Neural cell (in vitro differentiated cells): ENCODE measurements at regions not wholly inside any gene's neighbourhood (a gene's known extent, or its start where the extent isn't known, plus 50 kb on each side); places are given as distances from the start of the nearest gene placed in this dataset.

Experiments used
- H2AFZ ChIP-seq: fragments of 200-600, 300-800 bp; sonication (generic), shearing (Covaris generic); 2 replicates; pipeline ENCODE4 v1.6.0; 2014; ENCODE audit warnings: low read depth, mild to moderate bottlenecking, antibody characterized with exemption, low read length, moderate library complexity
- H3F3A ChIP-seq: fragments of 200-600 bp; shearing (Covaris generic); 2 replicates; pipeline ENCODE4 v1.6.1; 2016; ENCODE audit warnings: mild to moderate bottlenecking, moderate library complexity, mixed read lengths, antibody characterized with exemption, low read length; ENCODE audit not compliant: insufficient read depth, poor library complexity, severe bottlenecking
- H3K27ac ChIP-seq: fragments of 200-600, 300-800 bp; sonication (generic), shearing (Covaris generic); 2 replicates; pipeline ENCODE4 v1.5.1; 2014; ENCODE audit warnings: mild to moderate bottlenecking, low read length, moderate library complexity
- H3K27me3 ChIP-seq: fragments of 300-800, 200-600 bp; sonication (generic), shearing (Covaris generic); 2 replicates; pipeline ENCODE4 v1.6.0; 2014; ENCODE audit warnings: mild to moderate bottlenecking, low read depth, low read length, moderate library complexity; ENCODE audit not compliant: insufficient read depth
- H3K36me3 ChIP-seq: fragments of 300-800, 200-600 bp; sonication (generic), shearing (Covaris generic); 2 replicates; pipeline ENCODE4 v1.5.1; 2014; ENCODE audit warnings: mild to moderate bottlenecking, antibody characterized with exemption, low read length, moderate library complexity; ENCODE audit not compliant: insufficient read depth
- H3K4me2 ChIP-seq: fragments of 300-800, 200-600 bp; sonication (generic), shearing (Covaris generic); 2 replicates; pipeline ENCODE4 v1.6.0; 2014; ENCODE audit warnings: mild to moderate bottlenecking, low read length
- H3K4me3 ChIP-seq: fragments of 300-800, 200-600 bp; sonication (generic), shearing (Covaris generic); 2 replicates; pipeline ENCODE4 v1.5.1; 2014; ENCODE audit warnings: mild to moderate bottlenecking, low read length, moderate library complexity
- H3K79me2 ChIP-seq: fragments of 200-600 bp; shearing (Covaris generic); replicated peaks from 2 replicates; pipeline ENCODE4 v1.6.0; 2014; ENCODE audit warnings: mild to moderate bottlenecking, low read length, moderate library complexity; ENCODE audit not compliant: insufficient read depth
- H3K9ac ChIP-seq: fragments of 300-800, 200-600 bp; sonication (generic), shearing (Covaris generic); 2 replicates; pipeline ENCODE4 v1.6.1; 2016; ENCODE audit warnings: mild to moderate bottlenecking, low read length, mixed read lengths
- H3K9me2 ChIP-seq: fragments of 200-600 bp; shearing (Covaris generic); 2 replicates; pipeline ENCODE4 v1.6.1; 2016; ENCODE audit warnings: mild to moderate bottlenecking, low read length, mixed read lengths; ENCODE audit not compliant: insufficient read depth
- H3K9me3 ChIP-seq: fragments of 200-600, 300-800 bp; sonication (generic), shearing (Covaris generic); 2 replicates; pipeline ENCODE4 v1.6.1; 2016; ENCODE audit warnings: mild to moderate bottlenecking, mixed run types, low read length, moderate library complexity, mixed read lengths
- H4K20me1 ChIP-seq: fragments of 200-600 bp; shearing (Covaris generic); 2 replicates; pipeline ENCODE4 v1.6.1; 2016; ENCODE audit warnings: mild to moderate bottlenecking, mixed run types; ENCODE audit not compliant: insufficient read depth
- CTCF ChIP-seq: fragments of 450-650 bp; IDR thresholded peaks from 2 replicates; pipeline ENCODE4 v1.5.1; 2014; ENCODE audit warnings: antibody characterized with exemption, mild to moderate bottlenecking, moderate library complexity; ENCODE audit not compliant: poor library complexity, severe bottlenecking
- EP300 ChIP-seq: fragments of 450-650 bp; conservative IDR thresholded peaks from 2 replicates; pipeline ENCODE4 v1.6.1; 2014; ENCODE audit warnings: antibody characterized with exemption, mild to moderate bottlenecking, moderate library complexity; ENCODE audit not compliant: poor library complexity, severe bottlenecking
- EZH2 ChIP-seq: fragments of 200-600, 300-800 bp; shearing (Covaris generic), sonication (generic); IDR thresholded peaks from 2 replicates; pipeline ENCODE4 v1.6.1; 2014; ENCODE audit warnings: antibody characterized with exemption, low read length, borderline replicate concordance, mild to moderate bottlenecking; ENCODE audit not compliant: insufficient read depth, poor library complexity, severe bottlenecking
- MXI1 ChIP-seq: fragments of 450-650 bp; conservative IDR thresholded peaks from 2 replicates; pipeline ENCODE4 v1.6.1; 2014; ENCODE audit warnings: antibody characterized with exemption, mild to moderate bottlenecking; ENCODE audit not compliant: poor library complexity, severe bottlenecking
- POLR2AphosphoS5 ChIP-seq: IDR thresholded peaks from 2 replicates; pipeline ENCODE4 v1.6.1; 2012
- RAD21 ChIP-seq: fragments of 450-650 bp; conservative IDR thresholded peaks from 2 replicates; pipeline ENCODE4 v1.6.1; 2014; ENCODE audit warnings: antibody characterized with exemption, mild to moderate bottlenecking, moderate library complexity
- SMC3 ChIP-seq: fragments of 450-650 bp; conservative IDR thresholded peaks from 2 replicates; pipeline ENCODE4 v1.6.1; 2014; ENCODE audit warnings: antibody characterized with exemption, mild to moderate bottlenecking, moderate library complexity; ENCODE audit not compliant: poor library complexity
- TAF1 ChIP-seq: IDR thresholded peaks from 2 replicates; pipeline ENCODE4 v1.6.1; 2012; ENCODE audit warnings: low read depth
- TF ChIP-seq, protein P1 (sequence below): IDR thresholded peaks from 2 replicates; pipeline ENCODE4 v1.6.1; 2012; ENCODE audit warnings: borderline replicate concordance

DNA sequence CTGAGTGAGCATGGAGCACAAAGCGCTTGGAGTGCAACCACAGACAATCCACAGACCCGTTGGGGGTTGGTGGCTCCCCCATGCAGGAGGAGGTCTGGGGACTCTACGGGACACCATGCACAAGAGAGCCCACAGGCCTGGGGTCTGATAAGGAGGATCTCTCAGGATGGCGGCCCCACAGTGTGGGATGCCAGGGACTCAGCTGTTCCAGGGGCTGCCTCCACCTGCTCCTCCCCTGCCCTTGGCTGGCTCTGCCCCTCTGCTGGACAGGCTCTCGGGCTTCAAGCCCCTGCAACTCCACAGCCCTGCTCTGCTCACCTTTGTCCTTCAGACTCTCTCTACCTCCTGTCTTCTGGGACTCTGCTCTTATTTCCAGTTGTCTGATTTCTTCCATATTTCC lies 184.5 kb upstream of the CHRNA7 start:
- no peak for TF ChIP-seq MXI1
- Histone ChIP-seq H3K27ac (no peak overlapping the region), H3K9me2 (no peaks in the 10 kb centered on the region), H4K20me1 (no peaks in the 10 kb centered on the region), H3K9ac (no peak overlapping the region), H3K4me2 (no peak overlapping the region), H3K27me3 (no peaks in the 10 kb centered on the region), H3K79me2 (no peaks in the 10 kb centered on the region), H3K9me3 (peaks cover 3% of the 10 kb centered on the region), H3K4me3 (no peak overlapping the region), H3K36me3 (no peaks in the 10 kb centered on the region), H2AFZ (no peak overlapping the region), H3F3A (no peaks in the 10 kb centered on the region)

GRCh38 chr15:31847961-31848360 lies 182.4 kb upstream of the CHRNA7 start:
- no peaks in the 10 kb centered on the region for H3K36me3 ChIP-seq
- H4K20me1 ChIP-seq = no peaks in the 10 kb centered on the region
- H3K4me2 ChIP-seq = no peak overlapping the region
- no peaks in the 10 kb centered on the region for H3F3A ChIP-seq
- H3K79me2 ChIP-seq = no peaks in the 10 kb centered on the region
- no peaks in the 10 kb centered on the region for H3K9me2 ChIP-seq
- no peak overlapping the region for H3K9ac ChIP-seq
- H3K4me3 ChIP-seq = no peak overlapping the region
- H2AFZ ChIP-seq = no peak overlapping the region
- peaks cover 3% of the 10 kb centered on the region for H3K9me3 ChIP-seq
- H3K27ac ChIP-seq = no peak overlapping the region
- H3K27me3 ChIP-seq = no peaks in the 10 kb centered on the region
- no peak for TF ChIP-seq EP300
- no peak for TF ChIP-seq TAF1
- no peak for TF ChIP-seq POLR2AphosphoS5
- no peak for TF ChIP-seq RAD21
- TF ChIP-seq SMC3 = no peak
- no peak for TF ChIP-seq MXI1
- TF ChIP-seq EZH2 = no peak
- TF ChIP-seq CTCF = no peak
- TF ChIP-seq, protein P1, sequence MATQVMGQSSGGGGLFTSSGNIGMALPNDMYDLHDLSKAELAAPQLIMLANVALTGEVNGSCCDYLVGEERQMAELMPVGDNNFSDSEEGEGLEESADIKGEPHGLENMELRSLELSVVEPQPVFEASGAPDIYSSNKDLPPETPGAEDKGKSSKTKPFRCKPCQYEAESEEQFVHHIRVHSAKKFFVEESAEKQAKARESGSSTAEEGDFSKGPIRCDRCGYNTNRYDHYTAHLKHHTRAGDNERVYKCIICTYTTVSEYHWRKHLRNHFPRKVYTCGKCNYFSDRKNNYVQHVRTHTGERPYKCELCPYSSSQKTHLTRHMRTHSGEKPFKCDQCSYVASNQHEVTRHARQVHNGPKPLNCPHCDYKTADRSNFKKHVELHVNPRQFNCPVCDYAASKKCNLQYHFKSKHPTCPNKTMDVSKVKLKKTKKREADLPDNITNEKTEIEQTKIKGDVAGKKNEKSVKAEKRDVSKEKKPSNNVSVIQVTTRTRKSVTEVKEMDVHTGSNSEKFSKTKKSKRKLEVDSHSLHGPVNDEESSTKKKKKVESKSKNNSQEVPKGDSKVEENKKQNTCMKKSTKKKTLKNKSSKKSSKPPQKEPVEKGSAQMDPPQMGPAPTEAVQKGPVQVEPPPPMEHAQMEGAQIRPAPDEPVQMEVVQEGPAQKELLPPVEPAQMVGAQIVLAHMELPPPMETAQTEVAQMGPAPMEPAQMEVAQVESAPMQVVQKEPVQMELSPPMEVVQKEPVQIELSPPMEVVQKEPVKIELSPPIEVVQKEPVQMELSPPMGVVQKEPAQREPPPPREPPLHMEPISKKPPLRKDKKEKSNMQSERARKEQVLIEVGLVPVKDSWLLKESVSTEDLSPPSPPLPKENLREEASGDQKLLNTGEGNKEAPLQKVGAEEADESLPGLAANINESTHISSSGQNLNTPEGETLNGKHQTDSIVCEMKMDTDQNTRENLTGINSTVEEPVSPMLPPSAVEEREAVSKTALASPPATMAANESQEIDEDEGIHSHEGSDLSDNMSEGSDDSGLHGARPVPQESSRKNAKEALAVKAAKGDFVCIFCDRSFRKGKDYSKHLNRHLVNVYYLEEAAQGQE = no peak

GRCh38 chr15:31848621-31849020 lies 181.7 kb upstream of the CHRNA7 start:
- no peaks in the 10 kb centered on the region for H3K27me3 ChIP-seq
- no peak for TF ChIP-seq EZH2
- no peak for TF ChIP-seq SMC3
- TF ChIP-seq MXI1 = no peak
- no peak for TF ChIP-seq EP300
- TF ChIP-seq POLR2AphosphoS5 = no peak
- no peak for TF ChIP-seq CTCF
- TF ChIP-seq TAF1 = no peak
- TF ChIP-seq, protein P1 = no peak
- no peak for TF ChIP-seq RAD21
- H3K27ac ChIP-seq = no peak overlapping the region
- H2AFZ ChIP-seq = no peak overlapping the region
- no peaks in the 10 kb centered on the region for H3F3A ChIP-seq
- H3K4me3 ChIP-seq = no peak overlapping the region
- no peak overlapping the region for H3K4me2 ChIP-seq
- H3K79me2 ChIP-seq = no peaks in the 10 kb centered on the region
- peaks cover 3% of the 10 kb centered on the region for H3K9me3 ChIP-seq
- H3K9ac ChIP-seq = no peak overlapping the region
- H4K20me1 ChIP-seq = no peaks in the 10 kb centered on the region
- H3K36me3 ChIP-seq = no peaks in the 10 kb centered on the region
- H3K9me2 ChIP-seq = no peaks in the 10 kb centered on the region
